HepG2 (cell line): ENCODE measurements at regions not wholly inside any gene's neighbourhood (a gene's known extent, or its start where the extent isn't known, plus 50 kb on each side); places are given as distances from the start of the nearest gene placed in this dataset.

Source experiments
- ATAC-seq: fragments of 200-7000 bp; cut with Tn5 transposase; 3 replicates; pipeline ENCODE4 v1.9.1; 2020; ENCODE audit warnings: mild to moderate bottlenecking, moderate library complexity
- BruUV-seq: library from RNA; stranded (reverse); fragments of 400-500 nt; replicated peaks from 2 replicates; lab custom pipeline; 2021; lab: Mats Ljungman, UMichigan
- CTCF ChIA-PET: fragments of 300-600 bp; formaldehyde crosslinking; extraction: SDS; loops from one replicate; lab custom pipeline; 2021; ENCODE audit warnings: low total read pairs, inconsistent platforms, low intra/inter-chr PET ratio; lab: Yijun Ruan, JAX
- POLR2A ChIA-PET: fragments of 350-600 bp; sonication (Branson Sonifier 250); formaldehyde crosslinking; loops from one replicate; lab custom pipeline; 2020; ENCODE audit warnings: antibody characterized with exemption, inconsistent platforms; lab: Yijun Ruan, JAX
- DNase-seq: peaks from one replicate; pipeline ENCODE4 v3.0.0-alpha.2; 2015; ENCODE audit warnings: low spot score
- FAIRE-seq: peaks from 3 replicates; lab custom pipeline; 2011; peaks lifted over from hg19 to GRCh38; lab: Jason Lieb, UNC
- H2AFZ ChIP-seq: one replicate; pipeline ENCODE4 v1.6.1; 2011; ENCODE audit warnings: low read length, inconsistent platforms
- H3K27ac ChIP-seq: fragments of 300-600 bp; 3 replicates; pipeline ENCODE4 v1.8.0; 2011; ENCODE audit warnings: mixed run types, mild to moderate bottlenecking, mixed read lengths, low read length, inconsistent platforms; ENCODE audit not compliant: insufficient read depth; ENCODE audit errors: extremely low read length
- H3K27me3 ChIP-seq, 2 experiments: fragments of 200-600 bp in 1 of 2; 2 replicates in 1 of 2; 3 replicates in 1 of 2; pipeline versions ENCODE4 v1.6.0 to v1.8.0; 2011; ENCODE audit warnings: low read length in 2 of 2, mild to moderate bottlenecking in 2 of 2, moderate library complexity in 2 of 2, inconsistent platforms in 1 of 2; ENCODE audit not compliant: insufficient read depth in 2 of 2, control insufficient read depth in 1 of 2
- H3K36me3 ChIP-seq, 2 experiments: fragments of 200-600 bp in 1 of 2; replicated peaks in 1 of 2; 2 replicates in 1 of 2; 3 replicates in 1 of 2; pipeline versions ENCODE4 v1.5.1 to v1.8.0; 2011; ENCODE audit warnings: low read length in 2 of 2, inconsistent platforms in 1 of 2; ENCODE audit not compliant: insufficient read depth in 2 of 2, control insufficient read depth in 1 of 2
- H3K4me1 ChIP-seq: 2 replicates; pipeline ENCODE4 v1.5.1; 2012; ENCODE audit warnings: low read length, inconsistent platforms; ENCODE audit not compliant: insufficient read depth
- H3K4me2 ChIP-seq: 2 replicates; pipeline ENCODE4 v1.6.0; 2011; ENCODE audit warnings: low read depth, low read length, inconsistent platforms
- H3K4me3 ChIP-seq, 3 experiments: fragments of 200-600 bp in 1 of 3; sonication (generic), shearing (Covaris generic) in 1 of 3; replicated peaks in 1 of 3; 2 replicates each; pipeline ENCODE4 v1.5.1; 2011 to 2016; ENCODE audit warnings: low read length in 3 of 3, inconsistent platforms in 2 of 3, low read depth in 2 of 3, mild to moderate bottlenecking in 2 of 3, control low read depth in 1 of 3, mixed read lengths in 1 of 3; ENCODE audit not compliant: insufficient read depth in 1 of 3
- H3K79me2 ChIP-seq: one replicate; pipeline ENCODE4 v1.6.1; 2011; ENCODE audit warnings: low read length, inconsistent platforms; ENCODE audit not compliant: insufficient read depth
- H3K9ac ChIP-seq: 2 replicates; pipeline ENCODE4 v1.6.0; 2011; ENCODE audit warnings: mild to moderate bottlenecking, low read depth, low read length, inconsistent platforms; ENCODE audit not compliant: insufficient read depth
- H3K9me3 ChIP-seq: 2 replicates; pipeline ENCODE4 v1.5.1; 2012; ENCODE audit warnings: mild to moderate bottlenecking, low read length
- H4K20me1 ChIP-seq: 2 replicates; pipeline ENCODE4 v1.6.0; 2011; ENCODE audit warnings: inconsistent platforms, mild to moderate bottlenecking, low read length, moderate library complexity; ENCODE audit not compliant: insufficient read depth
- KDM3A ChIP-seq: IDR thresholded peaks from 2 replicates; pipeline ENCODE4 v1.6.1; 2018; ENCODE audit warnings: low read depth, missing compliant biosample characterization
- KLF12 ChIP-seq: sonication (generic); formaldehyde crosslinking; IDR thresholded peaks from 2 replicates; pipeline ENCODE4 v1.4.0; 2020; ENCODE audit warnings: missing genetic modification reagents, borderline replicate concordance
- NFATC3 ChIP-seq: sonication (generic); formaldehyde crosslinking; IDR thresholded peaks from 2 replicates; pipeline ENCODE4 v1.5.1; 2020; ENCODE audit warnings: mild to moderate bottlenecking, missing genetic modification reagents
- NR2F6 ChIP-seq, 2 experiments: IDR thresholded peaks; 2 replicates each; pipeline ENCODE4 v1.6.1; 2016; ENCODE audit warnings: antibody characterized with exemption in 1 of 2, mild to moderate bottlenecking in 1 of 2
- REL ChIP-seq: sonication (generic); formaldehyde crosslinking; conservative IDR thresholded peaks from 2 replicates; pipeline ENCODE4 v1.8.0; 2022; ENCODE audit warnings: mild to moderate bottlenecking, missing genetic modification reagents, moderate library complexity
- SP5 ChIP-seq: IDR thresholded peaks from 2 replicates; pipeline ENCODE4 v1.6.1; 2016; ENCODE audit warnings: low read depth, borderline replicate concordance
- XRCC5 ChIP-seq: fragments of 200-400 bp; formaldehyde crosslinking; optimal IDR thresholded peaks from 2 replicates; pipeline ENCODE3; 2017; ENCODE audit warnings: mild to moderate bottlenecking, low read length
- ZNF3 ChIP-seq: IDR thresholded peaks from 2 replicates; pipeline ENCODE4 v1.7.0; 2017; ENCODE audit warnings: inconsistent platforms
- ZNF740 ChIP-seq: sonication (generic); formaldehyde crosslinking; IDR thresholded peaks from 2 replicates; pipeline ENCODE4 v1.4.0; 2020; ENCODE audit warnings: missing genetic modification reagents
- WGBS: methylation state at CpG from one replicate; pipeline ENCODE4 v1.1.6; 2017; ENCODE audit warnings: low lambda C conversion rate; 5-methylcytosine and 5-hydroxymethylcytosine counted together
- in situ Hi-C: cut with HindIII; loops from 2 replicates; pipeline ENCODE4 v1.10.0; 2017; ENCODE audit warnings: low pct_unique_long_range_greater_than_20kb; ENCODE audit not compliant: extremely low pct_ligation_motif_present
- intact Hi-C: fragments of 100-400 bp; cut with micrococcal nuclease; formaldehyde crosslinking; loops from one replicate; pipeline ENCODE4 v1.10.0; 2022; ENCODE audit not compliant: unreplicated experiment
- TF ChIP-seq, protein P1 (sequence below): sonication (generic); formaldehyde crosslinking; IDR thresholded peaks from 2 replicates; pipeline ENCODE4 v1.4.0; 2020; ENCODE audit warnings: mild to moderate bottlenecking, low read depth, missing genetic modification reagents
- TF ChIP-seq, protein P2 (sequence below), 2 experiments: IDR thresholded peaks; 2 replicates each; pipeline ENCODE4 v1.6.1; 2011 to 2012; ENCODE audit warnings: low read length in 2 of 2, borderline replicate concordance in 1 of 2, low read depth in 1 of 2, mild to moderate bottlenecking in 1 of 2, moderate library complexity in 1 of 2
- TF ChIP-seq, protein P3 (sequence below): sonication (generic); formaldehyde crosslinking; IDR thresholded peaks from 2 replicates; pipeline ENCODE4 v1.9.0; 2021; ENCODE audit warnings: missing genetic modification reagents, mild to moderate bottlenecking, borderline replicate concordance
- TF ChIP-seq, protein P4 (sequence below): IDR thresholded peaks from 2 replicates; pipeline ENCODE4 v1.4.0; 2020; ENCODE audit warnings: mild to moderate bottlenecking, missing genetic modification reagents

DNA sequence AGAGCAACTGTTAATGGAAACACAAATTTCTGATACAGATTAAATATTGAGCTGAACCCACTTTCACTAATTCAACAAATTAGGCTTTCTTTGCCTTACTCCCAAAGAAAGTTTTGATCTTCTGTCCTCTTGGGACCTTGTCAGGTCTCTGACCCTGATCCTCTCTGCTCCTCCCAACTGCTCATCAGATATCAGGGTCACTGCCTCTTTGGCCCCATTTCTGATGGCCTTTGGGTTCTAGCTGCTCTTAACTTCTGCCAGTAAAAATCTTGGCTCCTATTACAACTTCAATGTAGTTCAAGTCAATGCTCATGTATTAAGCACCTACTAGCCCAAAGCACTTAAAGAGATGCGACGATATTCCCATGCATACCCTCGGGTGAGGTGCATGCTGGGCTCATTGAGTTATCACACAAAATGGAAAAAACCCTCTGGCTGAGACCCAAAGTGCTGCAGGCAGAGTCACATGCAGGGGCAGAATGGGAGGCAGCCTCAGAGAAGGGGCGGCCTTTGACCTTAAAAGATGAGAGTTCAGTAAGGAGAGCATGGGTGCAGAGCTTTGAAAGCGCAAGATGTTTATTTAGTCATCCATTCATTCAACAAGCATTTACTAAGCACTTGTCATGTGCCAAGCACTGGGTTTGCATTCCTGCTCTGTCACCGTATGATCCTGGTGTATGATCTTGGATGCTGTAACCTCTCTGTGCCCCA is 183.4 kb downstream of the USP12 start:
- Histone ChIP-seq H3K79me2 (no peaks in the 10 kb centered on the region), H3K27me3 (no peaks in the 10 kb centered on the region), H3K4me2 (peak overlapping the region; percentile 79), H3K4me1 (peaks cover 97% of the 10 kb centered on the region), H3K9ac (no peak overlapping the region), H3K4me3 (no peak overlapping the region), H3K9me3 (no peaks in the 10 kb centered on the region), H4K20me1 (no peaks in the 10 kb centered on the region), H2AFZ (no peak overlapping the region), H3K36me3 (no peaks in the 10 kb centered on the region), H3K27ac (peak overlapping the region; percentile 15)
- ChIA-PET POLR2A (no interaction called here), CTCF (no interaction called here)
- FAIRE-seq (peak; percentile 63), DNase-seq (peak; percentile 47), ATAC-seq (no peak)
- in situ Hi-C loops (loop anchor here (5.0 to 10.0 kb wide), 3 partner anchors 294 to 837 kb away; no protein-coding TSS in a partner anchor), intact Hi-C loops (loop anchor here (10.0 kb wide), 1 partner anchor 997 kb away; the partner anchor contains the start of gene URAD)
- BruUV-seq, result no TSS peak
- 9% methylated on average over 6 of the region's 6 CpGs for WGBS
- TF ChIP-seq, protein P1, sequence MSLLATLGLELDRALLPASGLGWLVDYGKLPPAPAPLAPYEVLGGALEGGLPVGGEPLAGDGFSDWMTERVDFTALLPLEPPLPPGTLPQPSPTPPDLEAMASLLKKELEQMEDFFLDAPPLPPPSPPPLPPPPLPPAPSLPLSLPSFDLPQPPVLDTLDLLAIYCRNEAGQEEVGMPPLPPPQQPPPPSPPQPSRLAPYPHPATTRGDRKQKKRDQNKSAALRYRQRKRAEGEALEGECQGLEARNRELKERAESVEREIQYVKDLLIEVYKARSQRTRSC (CRISPR knock-in tag), result no peak
- TF ChIP-seq KLF12 (CRISPR knock-in tag), result no peak
- peak; percentile 43; the same call in 1 of the 2 replicates for TF ChIP-seq SP5 (CRISPR knock-in tag)
- TF ChIP-seq, protein P2, sequence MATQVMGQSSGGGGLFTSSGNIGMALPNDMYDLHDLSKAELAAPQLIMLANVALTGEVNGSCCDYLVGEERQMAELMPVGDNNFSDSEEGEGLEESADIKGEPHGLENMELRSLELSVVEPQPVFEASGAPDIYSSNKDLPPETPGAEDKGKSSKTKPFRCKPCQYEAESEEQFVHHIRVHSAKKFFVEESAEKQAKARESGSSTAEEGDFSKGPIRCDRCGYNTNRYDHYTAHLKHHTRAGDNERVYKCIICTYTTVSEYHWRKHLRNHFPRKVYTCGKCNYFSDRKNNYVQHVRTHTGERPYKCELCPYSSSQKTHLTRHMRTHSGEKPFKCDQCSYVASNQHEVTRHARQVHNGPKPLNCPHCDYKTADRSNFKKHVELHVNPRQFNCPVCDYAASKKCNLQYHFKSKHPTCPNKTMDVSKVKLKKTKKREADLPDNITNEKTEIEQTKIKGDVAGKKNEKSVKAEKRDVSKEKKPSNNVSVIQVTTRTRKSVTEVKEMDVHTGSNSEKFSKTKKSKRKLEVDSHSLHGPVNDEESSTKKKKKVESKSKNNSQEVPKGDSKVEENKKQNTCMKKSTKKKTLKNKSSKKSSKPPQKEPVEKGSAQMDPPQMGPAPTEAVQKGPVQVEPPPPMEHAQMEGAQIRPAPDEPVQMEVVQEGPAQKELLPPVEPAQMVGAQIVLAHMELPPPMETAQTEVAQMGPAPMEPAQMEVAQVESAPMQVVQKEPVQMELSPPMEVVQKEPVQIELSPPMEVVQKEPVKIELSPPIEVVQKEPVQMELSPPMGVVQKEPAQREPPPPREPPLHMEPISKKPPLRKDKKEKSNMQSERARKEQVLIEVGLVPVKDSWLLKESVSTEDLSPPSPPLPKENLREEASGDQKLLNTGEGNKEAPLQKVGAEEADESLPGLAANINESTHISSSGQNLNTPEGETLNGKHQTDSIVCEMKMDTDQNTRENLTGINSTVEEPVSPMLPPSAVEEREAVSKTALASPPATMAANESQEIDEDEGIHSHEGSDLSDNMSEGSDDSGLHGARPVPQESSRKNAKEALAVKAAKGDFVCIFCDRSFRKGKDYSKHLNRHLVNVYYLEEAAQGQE (IDR thresholded peaks at IDR 0.05; ENCODE audit: borderline replicate concordance in 1 of 2, low read depth in 1 of 2, low read length in 2 of 2), result no peak
- 0 out of 2 replicates have a peak, but pooled peaks have one; percentile 35 for TF ChIP-seq ZNF3
- TF ChIP-seq NR2F6 (IDR thresholded peaks at IDR 0.05), result peak; percentile 72
- TF ChIP-seq NR2F6 (CRISPR knock-in tag; IDR thresholded peaks at IDR 0.05), result peak; percentile 34; the same call in 1 of the 2 replicates
- TF ChIP-seq, protein P3, sequence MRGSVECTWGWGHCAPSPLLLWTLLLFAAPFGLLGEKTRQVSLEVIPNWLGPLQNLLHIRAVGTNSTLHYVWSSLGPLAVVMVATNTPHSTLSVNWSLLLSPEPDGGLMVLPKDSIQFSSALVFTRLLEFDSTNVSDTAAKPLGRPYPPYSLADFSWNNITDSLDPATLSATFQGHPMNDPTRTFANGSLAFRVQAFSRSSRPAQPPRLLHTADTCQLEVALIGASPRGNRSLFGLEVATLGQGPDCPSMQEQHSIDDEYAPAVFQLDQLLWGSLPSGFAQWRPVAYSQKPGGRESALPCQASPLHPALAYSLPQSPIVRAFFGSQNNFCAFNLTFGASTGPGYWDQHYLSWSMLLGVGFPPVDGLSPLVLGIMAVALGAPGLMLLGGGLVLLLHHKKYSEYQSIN (CRISPR knock-in tag), result no peak
- TF ChIP-seq, protein P4, sequence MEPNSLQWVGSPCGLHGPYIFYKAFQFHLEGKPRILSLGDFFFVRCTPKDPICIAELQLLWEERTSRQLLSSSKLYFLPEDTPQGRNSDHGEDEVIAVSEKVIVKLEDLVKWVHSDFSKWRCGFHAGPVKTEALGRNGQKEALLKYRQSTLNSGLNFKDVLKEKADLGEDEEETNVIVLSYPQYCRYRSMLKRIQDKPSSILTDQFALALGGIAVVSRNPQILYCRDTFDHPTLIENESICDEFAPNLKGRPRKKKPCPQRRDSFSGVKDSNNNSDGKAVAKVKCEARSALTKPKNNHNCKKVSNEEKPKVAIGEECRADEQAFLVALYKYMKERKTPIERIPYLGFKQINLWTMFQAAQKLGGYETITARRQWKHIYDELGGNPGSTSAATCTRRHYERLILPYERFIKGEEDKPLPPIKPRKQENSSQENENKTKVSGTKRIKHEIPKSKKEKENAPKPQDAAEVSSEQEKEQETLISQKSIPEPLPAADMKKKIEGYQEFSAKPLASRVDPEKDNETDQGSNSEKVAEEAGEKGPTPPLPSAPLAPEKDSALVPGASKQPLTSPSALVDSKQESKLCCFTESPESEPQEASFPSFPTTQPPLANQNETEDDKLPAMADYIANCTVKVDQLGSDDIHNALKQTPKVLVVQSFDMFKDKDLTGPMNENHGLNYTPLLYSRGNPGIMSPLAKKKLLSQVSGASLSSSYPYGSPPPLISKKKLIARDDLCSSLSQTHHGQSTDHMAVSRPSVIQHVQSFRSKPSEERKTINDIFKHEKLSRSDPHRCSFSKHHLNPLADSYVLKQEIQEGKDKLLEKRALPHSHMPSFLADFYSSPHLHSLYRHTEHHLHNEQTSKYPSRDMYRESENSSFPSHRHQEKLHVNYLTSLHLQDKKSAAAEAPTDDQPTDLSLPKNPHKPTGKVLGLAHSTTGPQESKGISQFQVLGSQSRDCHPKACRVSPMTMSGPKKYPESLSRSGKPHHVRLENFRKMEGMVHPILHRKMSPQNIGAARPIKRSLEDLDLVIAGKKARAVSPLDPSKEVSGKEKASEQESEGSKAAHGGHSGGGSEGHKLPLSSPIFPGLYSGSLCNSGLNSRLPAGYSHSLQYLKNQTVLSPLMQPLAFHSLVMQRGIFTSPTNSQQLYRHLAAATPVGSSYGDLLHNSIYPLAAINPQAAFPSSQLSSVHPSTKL (CRISPR knock-in tag), result peak; percentile 57; the same call in 1 of the 2 replicates
- TF ChIP-seq KDM3A, result no peak
- TF ChIP-seq NFATC3, result no peak
- TF ChIP-seq XRCC5, result peak; percentile 18
- no peak for TF ChIP-seq REL
- no peak for TF ChIP-seq ZNF740 (CRISPR knock-in tag)
